DMS 273 treated with DMSO at 0.1 percent for 48 hours (cell line): ENCODE measurements at regions not wholly inside any gene's neighbourhood (a gene's known extent, or its start where the extent isn't known, plus 50 kb on each side); places are given as distances from the start of the nearest gene placed in this dataset.

ENCODE experiments used
- DNase-seq: peaks from one replicate; lab custom pipeline; 2025; lab: John Stamatoyannopoulos, UW

DNA sequence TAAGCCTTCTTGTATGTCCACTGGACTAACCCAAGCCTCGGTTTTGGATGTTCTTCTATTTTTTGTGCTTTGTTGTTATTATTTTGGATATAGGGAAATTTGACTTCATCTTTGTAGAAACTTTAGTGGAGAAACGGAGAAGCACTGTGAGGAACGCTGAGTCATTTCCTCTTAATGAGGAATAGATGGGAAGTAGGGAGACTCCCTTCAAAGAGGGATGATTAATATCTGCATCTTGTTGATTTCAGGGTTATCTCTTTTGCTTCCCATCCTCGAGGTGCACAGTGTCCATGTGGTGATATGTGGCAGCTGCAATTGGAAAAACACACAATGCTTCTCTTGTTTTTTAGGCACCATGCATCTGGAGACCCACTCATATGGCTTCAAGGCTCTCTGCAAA, 1147.9 kb downstream of the NLGN4X start:
- DNase-seq: no peak

DNA sequence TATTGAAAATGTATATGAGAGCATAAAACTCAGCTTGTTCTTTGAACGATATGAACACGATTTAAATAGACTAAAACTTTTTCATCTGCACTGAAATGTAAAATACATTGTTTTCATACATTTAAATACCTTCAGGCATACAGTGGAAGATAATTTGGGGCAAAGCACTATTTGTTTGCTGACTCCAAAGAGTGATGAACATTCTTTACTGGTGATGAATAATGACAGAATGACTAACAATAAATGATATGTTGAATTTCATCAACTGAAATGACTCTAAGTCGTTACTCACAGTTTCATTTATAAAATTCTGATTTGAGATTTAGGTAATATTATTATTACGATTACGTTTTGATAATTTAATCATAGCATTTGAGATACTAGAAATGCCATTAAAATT, 1160.1 kb downstream of the NLGN4X start:
- no peak for DNase-seq

DNA sequence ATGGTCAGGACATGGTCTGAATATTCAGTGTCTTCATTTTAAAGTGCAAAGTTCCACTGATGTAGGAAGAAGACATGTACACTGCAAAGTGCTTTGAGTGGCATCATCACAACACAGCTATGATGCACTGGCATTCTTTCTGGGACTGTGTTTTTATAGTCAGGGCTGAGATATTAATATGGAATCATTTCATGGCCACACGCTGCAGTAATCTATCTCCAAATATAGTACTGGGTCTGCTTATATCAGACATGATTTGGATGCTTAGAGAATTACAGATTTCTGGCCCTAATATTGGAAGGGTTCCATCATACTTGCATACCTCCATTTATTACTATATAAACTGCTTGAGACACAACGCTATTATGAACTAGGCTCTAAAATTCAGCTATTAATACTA, 1170.9 kb downstream of the NLGN4X start:
- DNase-seq: no peak

DNA sequence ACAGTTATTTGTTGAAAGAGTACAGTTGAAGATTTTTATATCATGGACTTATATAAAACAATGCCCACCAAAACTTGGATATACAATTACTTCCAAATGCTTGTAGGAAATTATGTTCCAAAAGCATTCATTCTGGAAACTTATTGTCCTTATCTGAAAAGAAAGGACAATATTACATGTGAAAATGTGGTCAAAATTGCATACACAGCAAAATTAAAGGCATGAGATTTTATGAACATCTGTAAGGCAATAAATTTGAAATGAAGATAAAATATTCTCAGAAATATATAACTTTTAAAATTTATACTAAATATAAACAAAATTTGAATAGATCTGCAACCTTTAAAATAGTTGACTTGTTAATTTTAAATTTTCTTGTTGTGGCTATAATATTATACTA, 1173.8 kb downstream of the NLGN4X start:
- DNase-seq: no peak

DNA sequence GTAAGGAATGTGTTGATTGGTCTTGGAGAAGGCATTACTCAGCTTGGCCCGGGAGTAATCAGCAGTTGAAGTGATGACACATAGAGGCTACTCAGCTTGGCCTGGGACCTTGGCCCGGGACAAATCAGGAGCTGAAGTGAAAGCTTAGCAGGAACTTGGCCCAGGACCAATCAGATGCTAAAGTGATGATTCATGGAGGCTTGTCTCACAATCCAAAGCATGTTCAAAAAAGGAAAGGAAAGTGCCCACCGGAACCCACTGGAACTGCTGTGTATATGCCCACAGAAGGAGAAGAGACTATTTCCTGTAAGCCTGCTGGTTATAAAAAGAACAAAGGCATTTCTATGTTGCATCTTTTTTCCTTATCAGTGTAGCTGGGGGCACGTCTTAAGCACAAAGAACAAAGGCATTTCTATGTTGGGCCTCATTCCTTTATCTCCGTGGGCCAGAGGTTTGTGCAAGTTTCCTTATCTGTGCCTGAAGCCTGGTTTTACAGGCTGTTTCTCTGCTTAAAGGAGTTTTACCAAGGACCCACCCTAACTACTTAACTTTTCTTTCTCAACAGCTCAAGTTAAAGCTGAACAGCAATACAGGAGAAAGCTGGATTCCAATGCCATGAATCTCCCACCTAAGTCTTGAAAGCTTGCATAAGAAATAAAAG, 1176.7 kb downstream of the NLGN4X start:
- no peak for DNase-seq

DNA sequence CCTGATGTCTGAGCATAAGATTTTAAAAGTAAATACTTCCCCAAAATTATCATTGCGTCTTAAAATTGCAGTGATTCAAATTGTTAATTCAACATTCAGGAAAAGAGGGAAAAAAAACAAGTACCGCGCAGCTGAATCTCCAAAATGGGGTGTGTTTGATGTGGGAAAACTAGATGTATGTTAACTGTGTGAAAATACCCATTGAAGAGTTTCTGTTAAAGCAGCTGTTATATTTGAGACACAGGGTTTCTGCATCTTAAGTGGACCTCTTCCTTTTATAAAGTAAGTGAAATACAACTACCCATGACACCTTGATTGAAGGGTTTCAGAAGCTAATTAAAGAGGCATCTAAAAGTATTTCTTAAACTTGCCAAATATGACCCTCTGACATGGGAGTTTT, 1186.1 kb downstream of the NLGN4X start:
- no peak for DNase-seq

DNA sequence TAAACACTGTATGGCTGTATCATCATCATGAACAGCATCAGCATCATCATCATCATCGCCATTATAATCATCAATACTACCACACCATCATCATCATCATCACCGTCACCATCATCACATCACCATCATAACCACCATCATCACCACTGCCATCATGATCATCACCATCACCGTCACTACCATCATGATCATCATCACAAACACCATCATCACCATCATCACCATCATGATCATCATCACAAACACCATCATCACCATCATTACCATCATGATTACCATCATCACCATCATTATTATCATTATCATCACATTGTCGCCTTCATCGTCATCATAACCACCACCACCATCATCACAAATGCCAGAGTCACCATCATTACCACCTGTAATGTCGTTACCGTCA, 1196.9 kb downstream of the NLGN4X start:
- DNase-seq: no peak

DNA sequence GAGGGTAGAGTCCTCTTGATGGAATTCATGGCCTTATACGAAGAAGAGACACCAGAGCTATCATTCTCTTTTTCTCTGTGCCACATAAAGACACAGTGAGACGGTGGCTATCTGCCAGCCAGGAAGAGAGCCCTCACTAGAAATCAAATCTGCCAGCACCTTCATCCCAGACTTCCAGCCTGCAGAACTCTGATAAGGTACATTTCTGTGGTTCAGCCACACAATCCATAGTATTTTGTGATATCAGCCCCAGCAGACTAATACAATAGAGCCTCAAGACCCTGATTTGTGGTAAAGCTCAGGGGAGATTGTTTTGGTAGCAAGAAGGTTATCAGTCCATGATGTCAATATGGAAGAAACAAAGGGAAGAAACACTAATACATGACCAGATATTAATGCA, 1213.2 kb downstream of the NLGN4X start:
- DNase-seq: no peak

DNA sequence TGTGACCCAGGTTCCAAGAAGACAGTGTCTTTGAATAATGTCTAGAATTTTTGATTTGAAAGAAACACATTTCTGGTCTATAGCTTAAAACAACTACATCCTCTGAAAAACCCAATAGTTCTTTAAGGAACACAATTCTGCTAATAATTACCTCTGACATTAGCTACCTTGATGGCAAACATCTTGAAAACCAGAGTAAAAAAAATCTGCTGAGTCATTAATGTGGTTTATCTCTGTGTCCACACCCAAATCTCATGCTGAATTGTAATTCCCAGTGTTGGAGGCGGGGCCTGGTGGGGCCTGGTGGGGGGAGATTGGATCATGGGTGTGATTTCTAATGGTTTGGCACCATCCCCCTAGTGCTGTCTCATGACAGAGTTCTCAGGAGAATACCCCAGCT, 1233.8 kb downstream of the NLGN4X start:
- no peak for DNase-seq

DNA sequence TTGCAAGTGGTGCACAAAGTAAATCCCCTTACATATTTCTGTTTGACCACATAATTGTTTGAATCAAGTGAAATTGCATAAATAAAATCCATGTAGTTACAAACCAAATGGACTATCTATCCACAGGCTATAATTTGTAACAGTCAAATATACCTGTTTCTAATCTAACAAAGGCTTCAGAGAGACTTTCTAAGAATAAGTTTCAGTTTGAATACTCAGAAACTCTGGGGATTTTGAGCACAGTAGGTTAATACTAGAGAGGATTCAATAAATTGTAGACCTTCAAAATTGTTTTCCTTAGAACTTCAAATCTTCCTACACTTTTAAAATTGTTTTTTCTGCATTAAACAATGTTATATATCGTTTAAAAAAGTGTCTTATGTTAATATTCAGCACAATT, 1250.1 kb downstream of the NLGN4X start:
- no peak for DNase-seq

DNA sequence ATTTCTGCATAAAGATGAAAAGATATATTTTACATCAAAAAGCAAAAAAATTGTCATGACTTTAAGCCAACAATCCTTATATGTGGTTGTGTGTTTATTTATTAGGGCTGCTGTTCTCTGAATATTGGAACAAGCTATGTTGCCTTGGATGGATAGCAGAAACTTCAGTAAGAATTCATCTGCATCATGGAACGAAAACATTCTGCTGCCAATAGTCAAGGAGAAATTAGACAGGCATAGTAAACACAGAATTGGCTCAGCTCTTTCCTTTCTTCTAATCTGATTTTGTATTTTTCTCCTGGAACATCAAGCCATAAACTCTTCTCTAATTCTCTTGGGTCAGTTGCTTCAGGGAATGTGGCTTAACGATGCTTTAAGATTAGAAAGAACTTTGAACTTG, 1257.0 kb downstream of the NLGN4X start:
- no peak for DNase-seq

DNA sequence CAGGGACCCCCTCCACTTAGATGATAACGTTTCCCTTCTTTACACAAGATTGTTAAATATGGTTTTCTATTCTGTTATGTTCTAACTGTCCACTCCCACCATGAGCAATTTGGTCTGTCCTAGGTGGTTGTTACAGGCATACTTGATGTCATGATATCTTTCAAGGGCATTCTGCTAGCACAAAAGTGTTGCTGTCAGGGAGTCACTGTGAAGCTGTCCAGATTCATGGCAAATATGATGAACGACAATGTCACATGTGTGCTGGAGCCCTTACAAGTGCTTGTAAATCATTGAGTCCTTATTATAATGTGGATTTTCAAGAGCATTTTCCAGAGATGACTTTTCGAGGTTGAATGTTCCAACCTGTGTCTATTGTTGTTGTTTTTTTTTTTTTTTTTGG, 1250.7 kb upstream of the PRKX start:
- no peak for DNase-seq

DNA sequence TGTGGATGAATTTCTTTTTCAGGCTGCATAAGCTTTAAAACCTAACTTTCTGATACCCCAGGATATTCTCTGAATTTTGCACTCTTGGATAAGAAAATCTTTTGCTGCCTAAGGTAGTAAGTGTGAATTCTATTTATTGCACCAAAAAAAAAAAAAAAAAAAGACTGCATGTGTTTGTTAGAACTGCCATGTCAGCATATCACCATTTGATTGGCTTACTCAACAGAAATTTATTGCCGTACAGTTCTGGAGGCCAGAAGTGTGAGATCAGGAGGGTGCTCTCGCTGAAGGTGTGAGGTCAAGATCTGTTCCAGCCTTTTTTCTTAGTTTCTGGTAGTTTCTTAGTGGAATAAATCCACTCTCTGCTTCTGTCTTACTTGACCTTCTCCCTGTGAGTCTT, 1250.0 kb upstream of the PRKX start:
- DNase-seq: no peak

DNA sequence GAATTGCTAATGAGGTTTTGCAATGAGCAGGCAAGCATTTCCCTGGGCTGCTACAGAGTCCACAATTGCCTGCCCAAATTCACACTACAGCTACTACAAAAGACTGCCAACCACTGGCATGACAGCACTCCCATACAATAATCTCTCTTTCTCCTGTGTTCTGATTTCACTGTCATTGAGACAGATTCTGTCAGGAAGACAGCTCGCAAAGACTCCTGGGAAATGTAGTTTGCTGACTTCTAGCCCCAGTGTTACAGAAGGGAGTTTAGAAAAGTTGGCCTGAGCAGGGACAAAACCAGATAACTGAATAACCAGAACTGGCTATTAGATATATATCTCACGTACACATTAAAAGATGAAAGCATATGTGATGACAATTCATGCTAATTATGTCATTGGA, 1231.3 kb upstream of the PRKX start:
- DNase-seq: no peak

DNA sequence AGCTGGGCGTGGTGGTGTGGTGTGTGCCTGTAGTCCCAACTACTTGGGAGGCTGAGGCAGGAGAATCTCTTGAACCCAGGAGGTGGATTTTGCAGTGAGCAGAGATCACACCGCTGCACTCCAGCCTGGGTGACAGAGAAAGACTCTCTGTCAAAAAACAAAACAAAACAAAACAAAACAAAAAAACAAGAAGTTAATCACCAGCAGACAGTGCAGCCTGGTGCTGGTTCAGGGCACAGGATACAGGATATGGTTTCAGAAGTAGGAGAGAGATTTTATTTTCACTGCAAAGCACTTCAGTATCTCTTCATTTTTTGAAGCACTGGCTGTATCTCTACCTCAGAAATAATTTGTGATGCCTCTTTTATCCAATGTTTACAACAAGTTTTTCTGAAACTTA, 1222.9 kb upstream of the PRKX start:
- DNase-seq: no peak

DNA sequence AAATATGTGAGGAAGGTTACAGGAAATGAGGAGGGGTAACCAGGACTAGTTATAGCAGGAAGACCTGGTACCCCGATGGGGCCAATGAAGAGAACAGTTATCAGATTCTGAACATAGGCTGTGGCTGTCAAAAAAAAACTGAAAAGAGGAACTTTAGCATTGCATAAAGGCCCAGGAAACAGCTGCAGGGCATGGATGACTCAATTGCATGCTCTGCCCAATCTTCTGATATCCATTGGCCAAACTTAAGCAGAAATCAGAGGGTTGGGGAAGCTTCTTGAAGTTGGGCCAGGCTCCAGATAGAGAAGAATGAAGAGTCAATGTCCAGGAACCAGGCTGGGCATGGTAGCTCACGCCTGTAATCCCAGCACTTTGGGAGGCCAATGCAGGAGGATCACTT, 1222.4 kb upstream of the PRKX start:
- no peak for DNase-seq

DNA sequence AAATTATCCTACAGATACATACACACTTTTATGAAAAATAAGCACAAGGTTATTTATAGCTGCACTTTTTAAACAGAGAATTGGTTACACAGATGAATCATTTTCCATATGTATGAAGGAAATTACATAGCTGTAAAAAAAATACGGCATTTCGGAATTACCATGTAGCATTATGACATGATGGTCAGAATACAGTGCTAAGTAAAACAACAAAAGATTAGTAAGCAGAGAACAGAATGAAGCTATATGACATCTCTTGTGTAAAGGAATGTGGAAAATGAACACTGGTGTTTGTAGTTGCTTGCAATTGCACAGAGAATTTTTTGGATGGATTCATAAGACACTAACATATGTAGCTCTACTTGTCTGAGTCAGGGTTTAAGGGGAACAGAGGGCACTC, 1222.0 kb upstream of the PRKX start:
- DNase-seq: no peak

DNA sequence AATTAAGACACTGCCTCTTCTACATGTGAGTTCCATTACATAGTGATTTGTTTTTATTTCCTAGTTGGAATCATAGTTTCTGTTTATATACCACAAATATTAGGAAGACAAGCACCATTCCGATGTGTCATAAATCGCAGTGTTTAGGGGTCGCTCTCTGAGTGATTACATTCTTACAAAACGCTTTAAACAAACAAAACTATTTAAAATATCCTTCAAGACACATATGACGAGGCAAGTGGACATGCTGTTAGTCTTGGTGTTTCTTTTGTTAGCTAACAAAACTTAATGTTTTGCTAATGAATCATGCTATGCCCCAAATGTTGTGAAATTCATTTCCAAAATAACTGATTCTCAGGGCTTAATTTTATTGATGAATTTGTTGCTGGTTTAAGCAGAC, 1219.3 kb upstream of the PRKX start:
- DNase-seq: no peak

DNA sequence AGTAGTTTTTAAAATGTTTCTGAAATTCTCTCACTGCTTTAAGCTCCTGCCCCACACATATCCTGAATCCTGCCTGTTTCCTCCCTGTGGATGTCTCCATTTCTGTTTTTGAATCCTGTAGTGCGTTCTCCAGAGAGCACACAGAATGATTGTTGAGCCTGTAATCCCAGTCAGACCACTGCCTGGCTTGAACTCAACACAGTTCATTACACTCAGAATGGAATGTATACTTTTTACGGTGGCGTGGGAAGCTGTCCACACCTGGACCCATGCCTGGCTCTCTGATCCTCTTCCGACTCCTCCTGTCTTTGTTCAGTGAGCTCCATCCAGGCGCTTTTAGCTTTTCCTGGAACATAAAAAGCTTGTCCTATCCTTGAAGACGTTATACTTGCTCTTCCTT, 1217.0 kb upstream of the PRKX start:
- no peak for DNase-seq

DNA sequence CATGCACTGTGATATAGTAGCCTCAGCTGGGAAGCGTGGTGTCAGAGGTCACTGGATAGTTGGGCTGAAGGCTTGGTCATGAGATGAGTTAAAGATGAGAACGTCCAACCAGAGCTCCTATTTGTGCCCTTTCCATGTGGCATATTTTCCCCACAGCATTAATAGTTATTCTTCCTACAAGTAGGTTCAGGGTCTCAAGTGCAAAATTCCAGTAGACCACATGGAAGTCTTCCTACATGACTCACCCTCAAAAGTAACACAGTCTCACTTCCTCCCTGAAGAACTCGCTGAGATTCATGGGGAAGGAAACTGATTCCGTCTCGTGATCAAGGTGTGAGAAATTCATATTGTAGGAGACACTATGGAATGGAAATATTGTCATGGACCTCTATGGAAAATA, 1212.5 kb upstream of the PRKX start:
- DNase-seq: no peak

DNA sequence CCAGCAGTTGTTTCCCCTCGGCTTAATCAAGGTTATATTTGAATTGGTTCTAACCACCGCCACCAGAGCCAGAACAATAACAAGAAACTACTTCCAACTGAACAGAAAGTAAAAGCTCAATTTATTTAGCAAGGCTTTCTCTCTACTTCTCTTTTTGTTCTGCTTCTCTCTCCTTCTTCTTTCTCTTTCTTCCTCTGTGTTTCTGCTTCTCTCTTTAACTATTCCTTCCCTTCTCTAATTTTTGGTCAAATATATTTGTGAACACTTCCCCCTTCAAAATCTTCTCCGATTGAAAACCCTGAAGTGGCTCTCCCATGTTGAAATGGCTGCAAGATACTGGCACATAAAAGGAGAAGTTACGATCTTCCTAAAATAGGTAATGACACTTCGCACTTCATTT, 1195.9 kb upstream of the PRKX start:
- DNase-seq: no peak

DNA sequence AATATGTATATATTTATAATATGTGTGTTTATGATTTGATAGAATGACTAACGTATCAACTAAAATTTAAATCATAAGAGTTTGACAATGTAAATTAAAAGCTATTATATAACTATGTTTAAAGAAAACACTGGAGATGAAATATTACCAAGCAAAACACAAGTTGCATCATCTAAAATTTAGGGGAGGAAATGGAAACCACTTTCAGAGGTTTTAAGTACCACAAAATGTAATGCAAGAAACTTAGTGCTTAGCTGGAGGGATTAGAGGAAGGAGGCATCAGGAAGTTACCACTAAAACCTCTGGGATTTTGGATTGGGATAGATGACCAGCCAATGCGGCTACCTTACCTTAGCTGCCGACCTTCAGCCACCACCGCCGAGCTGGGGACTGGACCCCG, 1192.1 kb upstream of the PRKX start:
- no peak for DNase-seq

DNA sequence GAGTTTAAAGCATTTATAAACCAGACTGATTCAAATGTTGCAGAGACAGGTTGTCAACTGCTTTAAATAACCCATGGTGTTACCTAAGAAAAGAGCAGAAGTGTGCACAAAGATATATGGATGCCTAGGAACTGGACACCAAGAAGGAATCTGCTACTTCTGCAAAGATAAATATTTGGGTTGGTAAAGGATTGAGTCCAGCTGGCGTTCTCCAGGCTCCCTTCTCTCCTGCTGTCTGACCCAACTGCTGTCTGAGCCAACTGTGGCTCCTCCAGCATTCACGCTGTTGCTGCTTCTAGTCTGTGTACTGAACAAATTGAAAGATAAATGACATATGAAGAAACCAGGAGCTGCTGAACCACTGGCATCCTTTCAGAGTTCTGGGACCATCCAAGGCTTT, 1167.8 kb upstream of the PRKX start:
- DNase-seq: no peak

DNA sequence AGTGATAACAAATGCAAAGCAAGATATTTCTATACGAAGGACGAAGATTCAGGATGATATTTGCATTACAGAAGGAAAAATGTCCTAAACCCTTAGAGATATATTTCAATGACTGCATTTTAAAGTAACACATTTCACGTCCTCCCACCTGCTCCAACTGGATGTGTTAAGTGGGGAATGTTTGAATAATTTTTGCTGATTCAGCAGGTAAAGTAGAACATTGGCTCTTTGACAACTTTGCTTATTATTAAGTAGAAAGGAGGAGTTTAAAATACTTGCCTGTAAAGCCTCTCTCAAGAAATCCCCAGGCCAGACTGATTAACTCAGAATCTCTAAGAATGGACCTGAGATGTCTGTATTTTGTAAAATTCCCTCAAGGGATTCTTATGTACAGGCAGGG, 1165.2 kb upstream of the PRKX start:
- no peak for DNase-seq

DNA sequence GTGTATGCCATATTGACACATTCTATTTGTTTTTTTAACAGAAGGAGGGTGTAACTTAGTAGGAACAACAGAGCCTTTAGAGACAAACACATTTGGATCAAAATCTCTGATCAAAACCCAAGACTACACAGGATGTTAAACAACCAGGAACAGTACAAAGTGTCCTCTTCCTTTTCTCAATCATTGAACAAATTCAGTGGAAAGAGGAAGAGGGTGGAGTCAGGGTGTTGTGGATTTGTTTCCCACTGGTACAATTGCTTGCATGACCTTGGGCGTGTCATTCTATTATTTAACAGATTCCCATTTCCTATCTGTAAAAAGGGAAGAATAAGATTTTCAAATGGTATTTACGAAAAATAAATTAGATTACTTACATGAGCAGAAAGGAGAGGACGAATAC, 1162.8 kb upstream of the PRKX start:
- DNase-seq: no peak
